ENCODE measurements at regions not wholly inside any gene's neighbourhood (a gene's known extent, or its start where the extent isn't known, plus 50 kb on each side); places are given as distances from the start of the nearest gene placed in this dataset.

DNA sequence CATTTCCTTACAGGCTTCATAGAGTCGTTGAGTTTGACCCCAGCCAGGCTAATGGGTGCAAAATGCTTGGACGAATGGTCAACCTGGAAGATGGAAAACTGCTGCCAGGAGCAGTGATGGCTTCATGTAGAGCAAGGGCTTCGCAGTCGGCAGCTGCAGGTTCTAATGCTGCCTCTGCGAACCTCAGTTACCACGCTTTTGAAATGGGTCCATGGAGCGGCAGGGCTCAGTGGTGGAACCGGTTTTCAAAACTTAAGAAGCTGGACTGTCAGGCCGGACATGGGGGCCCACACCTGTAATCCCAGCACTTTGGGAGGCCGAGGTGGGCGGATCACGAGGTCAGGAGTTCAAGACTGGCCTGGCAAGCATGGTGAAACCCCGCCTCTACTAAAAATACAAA lies 55.9 kb upstream of the PRR5 start:
- TF ChIP-seq, protein P1, sequence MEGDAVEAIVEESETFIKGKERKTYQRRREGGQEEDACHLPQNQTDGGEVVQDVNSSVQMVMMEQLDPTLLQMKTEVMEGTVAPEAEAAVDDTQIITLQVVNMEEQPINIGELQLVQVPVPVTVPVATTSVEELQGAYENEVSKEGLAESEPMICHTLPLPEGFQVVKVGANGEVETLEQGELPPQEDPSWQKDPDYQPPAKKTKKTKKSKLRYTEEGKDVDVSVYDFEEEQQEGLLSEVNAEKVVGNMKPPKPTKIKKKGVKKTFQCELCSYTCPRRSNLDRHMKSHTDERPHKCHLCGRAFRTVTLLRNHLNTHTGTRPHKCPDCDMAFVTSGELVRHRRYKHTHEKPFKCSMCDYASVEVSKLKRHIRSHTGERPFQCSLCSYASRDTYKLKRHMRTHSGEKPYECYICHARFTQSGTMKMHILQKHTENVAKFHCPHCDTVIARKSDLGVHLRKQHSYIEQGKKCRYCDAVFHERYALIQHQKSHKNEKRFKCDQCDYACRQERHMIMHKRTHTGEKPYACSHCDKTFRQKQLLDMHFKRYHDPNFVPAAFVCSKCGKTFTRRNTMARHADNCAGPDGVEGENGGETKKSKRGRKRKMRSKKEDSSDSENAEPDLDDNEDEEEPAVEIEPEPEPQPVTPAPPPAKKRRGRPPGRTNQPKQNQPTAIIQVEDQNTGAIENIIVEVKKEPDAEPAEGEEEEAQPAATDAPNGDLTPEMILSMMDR (tag by site-specific recombination; IDR thresholded peaks at IDR 0.05) = no peak
- TF ChIP-seq, protein P2, sequence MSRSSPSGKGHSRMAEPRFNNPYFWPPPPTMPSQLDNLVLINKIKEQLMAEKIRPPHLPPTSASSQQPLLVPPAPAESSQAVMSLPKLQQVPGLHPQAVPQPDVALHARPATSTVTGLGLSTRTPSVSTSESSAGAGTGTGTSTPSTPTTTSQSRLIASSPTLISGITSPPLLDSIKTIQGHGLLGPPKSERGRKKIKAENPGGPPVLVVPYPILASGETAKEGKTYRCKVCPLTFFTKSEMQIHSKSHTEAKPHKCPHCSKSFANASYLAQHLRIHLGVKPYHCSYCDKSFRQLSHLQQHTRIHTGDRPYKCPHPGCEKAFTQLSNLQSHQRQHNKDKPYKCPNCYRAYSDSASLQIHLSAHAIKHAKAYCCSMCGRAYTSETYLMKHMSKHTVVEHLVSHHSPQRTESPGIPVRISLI (tag by site-specific recombination; IDR thresholded peaks at IDR 0.05) = no peak
